Stomach (tissue), 8 donors: ENCODE measurements at regions not wholly inside any gene's neighbourhood (a gene's known extent, or its start where the extent isn't known, plus 50 kb on each side); places are given as distances from the start of the nearest gene placed in this dataset.

ENCODE experiments used
- DNase-seq, 2 donors: peaks; one replicate each; pipeline versions ENCODE4 v3.0.0 to v3.0.0-alpha.2; 2013 to 2019
- H3K27ac ChIP-seq, 5 donors: fragments of 200-600 bp in 4 of 5; sonication (generic) in 4 of 5; one replicate each; pipeline ENCODE4 v1.5.1; 2013 to 2019; ENCODE audit warnings: mild to moderate bottlenecking in 1 of 5, moderate library complexity in 1 of 5
- H3K27me3 ChIP-seq, 3 donors: fragments of 200-600 bp; sonication (generic); one replicate each; pipeline ENCODE4 v1.5.1; 2017 to 2019; ENCODE audit warnings: mixed run types in 1 of 3
- H3K36me3 ChIP-seq, 4 donors: fragments of 200-600 bp; sonication (generic); 1 replicate in 3 of 4; 2 replicates in 1 of 4; pipeline ENCODE4 v1.5.1; 2016 to 2019
- H3K4me1 ChIP-seq, 4 donors: fragments of 200-600 bp; sonication (generic); one replicate each; pipeline ENCODE4 v1.5.1; 2016 to 2019
- H3K4me3 ChIP-seq, 4 donors: fragments of 200-600 bp; sonication (generic) in 3 of 4; one replicate each; pipeline ENCODE4 v1.5.1; 2016 to 2019; ENCODE audit warnings: mild to moderate bottlenecking in 1 of 4
- H3K9me3 ChIP-seq, 4 donors: fragments of 200-600 bp; sonication (generic); one replicate each; pipeline ENCODE4 v1.5.1; 2016 to 2019
- CTCF ChIP-seq, 7 experiments: fragments of 450-650 bp in 4 of 7; fragments of 200-600 bp in 3 of 7; sonication (generic) in 3 of 7; IDR thresholded peaks; one replicate each; pipeline ENCODE4 v1.5.1; 2016 to 2019; ENCODE audit warnings: antibody characterized with exemption in 7 of 7, control low read depth in 2 of 7, mild to moderate bottlenecking in 1 of 7
- EP300 ChIP-seq: sonication (generic); formaldehyde crosslinking; IDR thresholded peaks from one replicate; pipeline ENCODE4 v1.6.1; 2017; ENCODE audit warnings: antibody characterized with exemption
- POLR2A ChIP-seq, 4 donors: fragments of 450-650 bp; IDR thresholded peaks; one replicate each; pipeline ENCODE4 v1.6.1; 2016; ENCODE audit warnings: antibody characterized with exemption in 4 of 4, control low read depth in 2 of 4, mild to moderate bottlenecking in 1 of 4, moderate library complexity in 1 of 4
- POLR2AphosphoS5 ChIP-seq, 3 donors: sonication (generic); formaldehyde crosslinking; IDR thresholded peaks; one replicate each; pipeline ENCODE4 v1.6.1; 2016; ENCODE audit warnings: antibody characterized with exemption in 3 of 3
- WGBS, 5 donors: extraction: QIAGEN DNeasy Blood & Tissue Kit in 3 of 5; methylation state at CpG; one replicate each; pipeline versions ENCODE4 v1.1.5 to v1.1.7; 2013 to 2018; 5-methylcytosine and 5-hydroxymethylcytosine counted together
- intact Hi-C: fragments of 100-400 bp; cut with DNase I; formaldehyde crosslinking; loops from one replicate; pipeline ENCODE4 v1.15.1; 2023; ENCODE audit warnings: low total_unique reads
- donor health status: healthy with polysubstance abuse.
- donor health status: Bipolar disorder and iron deficiency.
- donor health status: healthy.

GRCh38 chr12:81962126-81962856 is 203.1 kb upstream of the PPFIA2 start:
- Histone ChIP-seq H3K4me3 (no peak overlapping the region), H3K36me3 (no peaks in the 10 kb centered on the region), H3K27ac (no peak overlapping the region), H3K9me3 (no peaks in the 10 kb centered on the region), H3K27me3 (no peaks in the 10 kb centered on the region), H3K4me1 (no peaks in the 10 kb centered on the region)
- no peak for DNase-seq
- WGBS, 5 donors: 74 to 84% (median 81%) methylated on average over 4 of the region's 4 CpGs
- intact Hi-C loops: no loop called here
- no peak for TF ChIP-seq POLR2A (IDR thresholded peaks at IDR 0.05)
- TF ChIP-seq POLR2AphosphoS5 (IDR thresholded peaks at IDR 0.05): no peak
- no peak for TF ChIP-seq CTCF (IDR thresholded peaks at IDR 0.05)
- no peak for TF ChIP-seq EP300

- intact Hi-C loops: no loop called here
- no peak for TF ChIP-seq POLR2A (IDR thresholded peaks at IDR 0.05)
- DNase-seq: no peak
- Histone ChIP-seq H3K4me3 (no peak overlapping the region), H3K4me1 (no peaks in the 10 kb centered on the region), H3K27ac (no peak overlapping the region), H3K36me3 (no peaks in the 10 kb centered on the region), H3K27me3 (no peaks in the 10 kb centered on the region), H3K9me3 (no peaks in the 10 kb centered on the region)
- WGBS, 5 donors: 47 to 63% (median 61%) methylated on average over 1 of the region's 1 CpG
These were observed 199.3 kb upstream of the PPFIA2 start for GRCh38 chr12:81958406-81958805.

GRCh38 chr12:81957631-81958030 is 198.5 kb upstream of the PPFIA2 start:
- DNase-seq: no peak
- no peaks in the 10 kb centered on the region for H3K9me3 ChIP-seq
- no peaks in the 10 kb centered on the region for H3K27me3 ChIP-seq
- H3K36me3 ChIP-seq: no peaks in the 10 kb centered on the region
- no peak overlapping the region for H3K4me3 ChIP-seq
- H3K4me1 ChIP-seq: no peaks in the 10 kb centered on the region
- H3K27ac ChIP-seq: no peak overlapping the region
- intact Hi-C loops: no loop called here
- TF ChIP-seq POLR2AphosphoS5 (IDR thresholded peaks at IDR 0.05) (no peak), POLR2A (IDR thresholded peaks at IDR 0.05) (no peak), EP300 (no peak)

- Histone ChIP-seq H3K4me3 (no peak overlapping the region), H3K27me3 (no peaks in the 10 kb centered on the region), H3K9me3 (no peaks in the 10 kb centered on the region), H3K4me1 (no peaks in the 10 kb centered on the region), H3K27ac (no peak overlapping the region), H3K36me3 (no peaks in the 10 kb centered on the region)
- 42 to 100% (median 85%) methylated on average over 1 of the region's 1 CpG for WGBS, 5 donors
- intact Hi-C loops: no loop called here
- no peak for TF ChIP-seq EP300
- TF ChIP-seq CTCF (IDR thresholded peaks at IDR 0.05): no peak
- no peak for TF ChIP-seq POLR2A (IDR thresholded peaks at IDR 0.05)
- TF ChIP-seq POLR2AphosphoS5 (IDR thresholded peaks at IDR 0.05): no peak
- DNase-seq: no peak
These were observed 197.3 kb upstream of the PPFIA2 start for GRCh38 chr12:81956468-81956860.

- no peaks in the 10 kb centered on the region for H3K27me3 ChIP-seq
- H3K36me3 ChIP-seq: no peaks in the 10 kb centered on the region
- TF ChIP-seq EP300: no peak
- TF ChIP-seq CTCF (IDR thresholded peaks at IDR 0.05): no peak
- TF ChIP-seq POLR2A (IDR thresholded peaks at IDR 0.05): no peak
- TF ChIP-seq POLR2AphosphoS5 (IDR thresholded peaks at IDR 0.05): no peak
- H3K4me3 ChIP-seq: no peak overlapping the region
- WGBS, 5 donors: 45 to 57% (median 51%) methylated on average over 2 of the region's 2 CpGs
- no peak for DNase-seq
- no peaks in the 10 kb centered on the region for H3K9me3 ChIP-seq
- intact Hi-C loops: no loop called here
- peaks cover 0 to 10% (median 0%) of the 10 kb centered on the region in 4 donors for H3K4me1 ChIP-seq
- H3K27ac ChIP-seq: no peak overlapping the region
These were observed 194.4 kb upstream of the PPFIA2 start for GRCh38 chr12:81953541-81953940.
